Upper lobe of right lung (tissue), 1 donor: ENCODE measurements at regions not wholly inside any gene's neighbourhood (a gene's known extent, or its start where the extent isn't known, plus 50 kb on each side); places are given as distances from the start of the nearest gene placed in this dataset.

Experiments
- ATAC-seq: fragments of 200-7000 bp; cut with Tn5 transposase; one replicate; pipeline ENCODE4 v1.9.1; 2020; ENCODE audit warnings: mild to moderate bottlenecking, moderate library complexity
- DNase-seq: peaks from one replicate; pipeline ENCODE4 v3.0.0-alpha.2; 2020
- H3K27ac ChIP-seq: fragments of 200-600 bp; one replicate; pipeline ENCODE4 v1.8.0; 2022
- H3K27me3 ChIP-seq: fragments of 200-600 bp; one replicate; pipeline ENCODE4 v1.8.0; 2022; ENCODE audit warnings: mild to moderate bottlenecking
- H3K36me3 ChIP-seq: fragments of 200-600 bp; one replicate; pipeline ENCODE4 v1.8.0; 2022
- H3K4me1 ChIP-seq: fragments of 200-600 bp; one replicate; pipeline ENCODE4 v1.8.0; 2022
- H3K4me3 ChIP-seq: fragments of 200-600 bp; one replicate; pipeline ENCODE4 v1.8.0; 2022; ENCODE audit warnings: mild to moderate bottlenecking
- H3K9me3 ChIP-seq: fragments of 200-600 bp; one replicate; pipeline ENCODE4 v1.8.0; 2022
- intact Hi-C: fragments of 100-400 bp; cut with DNase I; formaldehyde crosslinking; loops from one replicate; pipeline ENCODE4 v1.11.0; 2022
- TF ChIP-seq, protein P1 (sequence below): fragments of 200-600 bp; IDR thresholded peaks from one replicate; pipeline ENCODE4 v1.8.0; 2022; ENCODE audit warnings: antibody characterized with exemption
- donor health status: DM: no; HTN: yes; CAD: no; lungs with severe emphysema.

DNA sequence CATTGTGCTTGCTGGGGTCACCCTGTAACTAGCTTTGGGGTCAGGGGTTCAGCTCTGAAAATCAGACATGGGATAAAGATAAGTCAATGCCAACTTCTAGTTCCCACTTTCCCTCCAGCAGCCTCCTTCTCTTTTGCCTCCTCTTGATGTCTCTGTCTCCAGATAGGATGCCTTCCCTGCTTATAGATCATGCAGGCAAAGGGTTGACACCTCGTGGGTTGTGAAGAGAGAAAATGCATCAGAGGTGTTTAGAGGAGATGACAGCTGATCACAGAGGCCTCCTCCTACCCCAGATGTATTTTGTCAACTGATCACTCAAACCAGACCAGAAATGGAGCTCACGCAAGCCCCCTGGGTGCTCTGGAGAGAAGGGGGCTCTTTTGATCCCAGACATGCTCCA lies 337.8 kb downstream of the BUD13 start:
- TF ChIP-seq, protein P1, sequence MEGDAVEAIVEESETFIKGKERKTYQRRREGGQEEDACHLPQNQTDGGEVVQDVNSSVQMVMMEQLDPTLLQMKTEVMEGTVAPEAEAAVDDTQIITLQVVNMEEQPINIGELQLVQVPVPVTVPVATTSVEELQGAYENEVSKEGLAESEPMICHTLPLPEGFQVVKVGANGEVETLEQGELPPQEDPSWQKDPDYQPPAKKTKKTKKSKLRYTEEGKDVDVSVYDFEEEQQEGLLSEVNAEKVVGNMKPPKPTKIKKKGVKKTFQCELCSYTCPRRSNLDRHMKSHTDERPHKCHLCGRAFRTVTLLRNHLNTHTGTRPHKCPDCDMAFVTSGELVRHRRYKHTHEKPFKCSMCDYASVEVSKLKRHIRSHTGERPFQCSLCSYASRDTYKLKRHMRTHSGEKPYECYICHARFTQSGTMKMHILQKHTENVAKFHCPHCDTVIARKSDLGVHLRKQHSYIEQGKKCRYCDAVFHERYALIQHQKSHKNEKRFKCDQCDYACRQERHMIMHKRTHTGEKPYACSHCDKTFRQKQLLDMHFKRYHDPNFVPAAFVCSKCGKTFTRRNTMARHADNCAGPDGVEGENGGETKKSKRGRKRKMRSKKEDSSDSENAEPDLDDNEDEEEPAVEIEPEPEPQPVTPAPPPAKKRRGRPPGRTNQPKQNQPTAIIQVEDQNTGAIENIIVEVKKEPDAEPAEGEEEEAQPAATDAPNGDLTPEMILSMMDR = no peak
- Histone ChIP-seq H3K4me3 (no peak overlapping the region), H3K27me3 (peaks cover 5% of the 10 kb centered on the region), H3K9me3 (no peaks in the 10 kb centered on the region), H3K36me3 (no peaks in the 10 kb centered on the region), H3K4me1 (no peaks in the 10 kb centered on the region), H3K27ac (no peak overlapping the region)
- intact Hi-C loops = no loop called here
- ATAC-seq = no peak
- no peak for DNase-seq

GRCh38 chr11:116432301-116432700 lies 340.5 kb downstream of the BUD13 start:
- ATAC-seq (no peak), DNase-seq (no peak)
- intact Hi-C loops = no loop called here
- Histone ChIP-seq H3K4me1 (no peaks in the 10 kb centered on the region), H3K9me3 (no peaks in the 10 kb centered on the region), H3K4me3 (no peak overlapping the region), H3K27ac (no peak overlapping the region), H3K27me3 (peaks cover 5% of the 10 kb centered on the region), H3K36me3 (no peaks in the 10 kb centered on the region)
- TF ChIP-seq, protein P1 = no peak

- Histone ChIP-seq H3K36me3 (no peaks in the 10 kb centered on the region), H3K27ac (no peak overlapping the region), H3K9me3 (no peaks in the 10 kb centered on the region), H3K4me1 (no peaks in the 10 kb centered on the region), H3K4me3 (no peak overlapping the region), H3K27me3 (peaks cover 5% of the 10 kb centered on the region)
- DNase-seq = no peak
- no peak for ATAC-seq
- TF ChIP-seq, protein P1 = no peak
- intact Hi-C loops = no loop called here
Observed at GRCh38 chr11:116431842-116432241, 340.9 kb downstream of the BUD13 start.

- no peaks in the 10 kb centered on the region for H3K4me1 ChIP-seq
- no peaks in the 10 kb centered on the region for H3K9me3 ChIP-seq
- TF ChIP-seq, protein P1 = no peak
- intact Hi-C loops = no loop called here
- DNase-seq (no peak), ATAC-seq (no peak)
- no peak overlapping the region for H3K27ac ChIP-seq
- peaks cover 5% of the 10 kb centered on the region for H3K27me3 ChIP-seq
- H3K4me3 ChIP-seq = no peak overlapping the region
- no peaks in the 10 kb centered on the region for H3K36me3 ChIP-seq
Observed at GRCh38 chr11:116428638-116428975, 344.2 kb downstream of the BUD13 start.

GRCh38 chr11:116427903-116428637 lies 344.7 kb downstream of the BUD13 start:
- Histone ChIP-seq H3K4me3 (no peak overlapping the region), H3K27ac (no peak overlapping the region), H3K9me3 (no peaks in the 10 kb centered on the region), H3K36me3 (no peaks in the 10 kb centered on the region), H3K4me1 (no peaks in the 10 kb centered on the region), H3K27me3 (peaks cover 5% of the 10 kb centered on the region)
- no peak for ATAC-seq
- TF ChIP-seq, protein P1 = no peak
- DNase-seq = no peak
- intact Hi-C loops = no loop called here
